ENCODE measurements at regions not wholly inside any gene's neighbourhood (a gene's known extent, or its start where the extent isn't known, plus 50 kb on each side); places are given as distances from the start of the nearest gene placed in this dataset.

- Histone ChIP-seq H3K27me3 (ENCODE audit: insufficient read depth) (no peaks in the 10 kb centered on the region), H3K36me3 (replicated peaks in 1 of 2; ENCODE audit: control insufficient read depth in 1 of 2, insufficient read depth in 2 of 2, low read length in 1 of 2) (no peaks in the 10 kb centered on the region), H3F3A (replicated peaks; ENCODE audit: insufficient read depth) (no peaks in the 10 kb centered on the region), H3K4me1 (ENCODE audit: control insufficient read depth in 1 of 2, insufficient read depth in 2 of 2, low read depth in 1 of 2, low read length in 1 of 2) (peaks cover 0 to 6% of the 10 kb centered on the region in 2 experiments; a peak in 1 of 4 replicates), H3K9me3 (no peaks in the 10 kb centered on the region), H3K4me2 (no peak overlapping the region), H2AFZ (ENCODE audit: low read depth) (no peak overlapping the region), H3K9me2 (no peaks in the 10 kb centered on the region), H4K20me1 (ENCODE audit: insufficient read depth) (no peaks in the 10 kb centered on the region), H3K27ac (ENCODE audit: low read depth in 2 of 2, low read length in 1 of 2) (no peak overlapping the region), H3K9ac (no peak overlapping the region), H3K79me2 (ENCODE audit: insufficient read depth) (no peaks in the 10 kb centered on the region), H3K4me3 (ENCODE audit: low read depth in 2 of 2, low read length in 1 of 2) (no peak overlapping the region)
- DNase-seq: no peak
- 40% methylated on average over 11 of the region's 11 CpGs for WGBS (ENCODE audit: low lambda C conversion rate)
- TF ChIP-seq RFX5 (IDR thresholded peaks at IDR 0.05; ENCODE audit: low read length) (no peak), USF1 (IDR thresholded peaks at IDR 0.05; ENCODE audit: borderline replicate concordance, low read depth) (no peak), POLR2AphosphoS5 (IDR thresholded peaks at IDR 0.05; ENCODE audit: low read depth, low read length) (no peak), TEAD4 (IDR thresholded peaks at IDR 0.05; ENCODE audit: borderline replicate concordance, insufficient read depth) (no peak), FOXM1 (IDR thresholded peaks at IDR 0.05; ENCODE audit: low read depth) (no peak), RAD21 (IDR thresholded peaks at IDR 0.05; ENCODE audit: low read length) (no peak), USF2 (IDR thresholded peaks at IDR 0.05; ENCODE audit: borderline replicate concordance, low read depth, low read length) (no peak), CHD2 (IDR thresholded peaks at IDR 0.05; ENCODE audit: low read length, partially characterized antibody) (no peak), REST (IDR thresholded peaks at IDR 0.05; ENCODE audit: low read depth, low read length) (no peak), SMC3 (IDR thresholded peaks at IDR 0.05; ENCODE audit: low read depth, low read length) (no peak), MAX (IDR thresholded peaks at IDR 0.05; ENCODE audit: low read depth) (no peak), TAF1 (IDR thresholded peaks at IDR 0.05; ENCODE audit: borderline replicate concordance, low read depth, low read length) (no peak), NFIC (IDR thresholded peaks at IDR 0.05; ENCODE audit: borderline replicate concordance) (no peak), PBX3 (IDR thresholded peaks at IDR 0.05) (no peak), YY1 (IDR thresholded peaks at IDR 0.05; ENCODE audit: low read depth) (no peak), NRF1 (IDR thresholded peaks at IDR 0.05; ENCODE audit: low read depth, low read length) (no peak), ELF1 (IDR thresholded peaks at IDR 0.05) (no peak), RXRA (IDR thresholded peaks at IDR 0.05; ENCODE audit: borderline replicate concordance, low read depth) (no peak), TCF12 (IDR thresholded peaks at IDR 0.05) (no peak), MXI1 (IDR thresholded peaks at IDR 0.05; ENCODE audit: low read depth, low read length) (no peak)
- CTCF ChIA-PET: no interaction called here
- POLR2A ChIA-PET: no interaction called here
These were observed 403.0 kb downstream of the GADD45G start for GRCh38 chr9:90007516-90008440.

All from SK-N-SH (cell line).